ENCODE measurements at regions not wholly inside any gene's neighbourhood (a gene's known extent, or its start where the extent isn't known, plus 50 kb on each side); places are given as distances from the start of the nearest gene placed in this dataset.

DNA sequence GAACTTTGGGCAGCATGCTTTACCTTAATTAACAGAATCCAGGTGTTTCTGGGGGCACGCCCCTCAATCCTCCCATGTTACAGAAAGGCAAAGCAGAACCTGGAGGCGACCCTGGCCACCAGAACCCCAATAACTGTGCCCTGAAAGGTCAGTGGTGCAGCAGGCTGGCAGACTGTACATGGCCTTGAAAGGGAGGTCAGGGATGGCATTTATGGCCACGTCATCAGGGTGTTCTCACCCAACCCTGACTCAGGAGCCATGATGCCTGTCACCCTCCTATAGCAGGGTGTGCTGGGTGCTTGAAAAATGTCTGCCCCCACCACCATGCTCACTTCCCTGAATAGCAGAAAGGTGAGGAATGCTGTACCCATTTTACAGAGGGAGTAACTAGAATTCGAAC, 177.7 kb downstream of the TMEM132E start:
- Histone ChIP-seq H4K20me1 (ENCODE audit: insufficient read depth) (no peaks in the 10 kb centered on the region), H3K9me2 (ENCODE audit: insufficient read depth, low read length) (no peaks in the 10 kb centered on the region), H3F3A (ENCODE audit: insufficient read depth, low read length, poor library complexity, severe bottlenecking) (no peaks in the 10 kb centered on the region), H3K27ac (ENCODE audit: low read length) (no peak overlapping the region), H3K4me3 (ENCODE audit: low read length) (no peak overlapping the region), H3K36me3 (ENCODE audit: insufficient read depth, low read length) (no peaks in the 10 kb centered on the region), H3K79me2 (replicated peaks; ENCODE audit: insufficient read depth, low read length) (no peaks in the 10 kb centered on the region), H3K9me3 (ENCODE audit: low read length) (no peaks in the 10 kb centered on the region), H3K27me3 (ENCODE audit: insufficient read depth, low read depth, low read length) (no peaks in the 10 kb centered on the region), H2AFZ (ENCODE audit: low read depth, low read length) (no peak overlapping the region), H3K9ac (ENCODE audit: low read length) (no peak overlapping the region), H3K4me2 (ENCODE audit: low read length) (no peak overlapping the region)
- TF ChIP-seq, protein P1, sequence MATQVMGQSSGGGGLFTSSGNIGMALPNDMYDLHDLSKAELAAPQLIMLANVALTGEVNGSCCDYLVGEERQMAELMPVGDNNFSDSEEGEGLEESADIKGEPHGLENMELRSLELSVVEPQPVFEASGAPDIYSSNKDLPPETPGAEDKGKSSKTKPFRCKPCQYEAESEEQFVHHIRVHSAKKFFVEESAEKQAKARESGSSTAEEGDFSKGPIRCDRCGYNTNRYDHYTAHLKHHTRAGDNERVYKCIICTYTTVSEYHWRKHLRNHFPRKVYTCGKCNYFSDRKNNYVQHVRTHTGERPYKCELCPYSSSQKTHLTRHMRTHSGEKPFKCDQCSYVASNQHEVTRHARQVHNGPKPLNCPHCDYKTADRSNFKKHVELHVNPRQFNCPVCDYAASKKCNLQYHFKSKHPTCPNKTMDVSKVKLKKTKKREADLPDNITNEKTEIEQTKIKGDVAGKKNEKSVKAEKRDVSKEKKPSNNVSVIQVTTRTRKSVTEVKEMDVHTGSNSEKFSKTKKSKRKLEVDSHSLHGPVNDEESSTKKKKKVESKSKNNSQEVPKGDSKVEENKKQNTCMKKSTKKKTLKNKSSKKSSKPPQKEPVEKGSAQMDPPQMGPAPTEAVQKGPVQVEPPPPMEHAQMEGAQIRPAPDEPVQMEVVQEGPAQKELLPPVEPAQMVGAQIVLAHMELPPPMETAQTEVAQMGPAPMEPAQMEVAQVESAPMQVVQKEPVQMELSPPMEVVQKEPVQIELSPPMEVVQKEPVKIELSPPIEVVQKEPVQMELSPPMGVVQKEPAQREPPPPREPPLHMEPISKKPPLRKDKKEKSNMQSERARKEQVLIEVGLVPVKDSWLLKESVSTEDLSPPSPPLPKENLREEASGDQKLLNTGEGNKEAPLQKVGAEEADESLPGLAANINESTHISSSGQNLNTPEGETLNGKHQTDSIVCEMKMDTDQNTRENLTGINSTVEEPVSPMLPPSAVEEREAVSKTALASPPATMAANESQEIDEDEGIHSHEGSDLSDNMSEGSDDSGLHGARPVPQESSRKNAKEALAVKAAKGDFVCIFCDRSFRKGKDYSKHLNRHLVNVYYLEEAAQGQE (IDR thresholded peaks at IDR 0.05; ENCODE audit: borderline replicate concordance): no peak
- no peak for TF ChIP-seq MXI1 (conservative IDR thresholded peaks at IDR 0.05; ENCODE audit: poor library complexity, severe bottlenecking)
- TF ChIP-seq EZH2 (IDR thresholded peaks at IDR 0.05; ENCODE audit: borderline replicate concordance, insufficient read depth, low read length, poor library complexity, severe bottlenecking): no peak
- TF ChIP-seq SMC3 (conservative IDR thresholded peaks at IDR 0.05; ENCODE audit: poor library complexity): no peak
- TF ChIP-seq, protein P2, sequence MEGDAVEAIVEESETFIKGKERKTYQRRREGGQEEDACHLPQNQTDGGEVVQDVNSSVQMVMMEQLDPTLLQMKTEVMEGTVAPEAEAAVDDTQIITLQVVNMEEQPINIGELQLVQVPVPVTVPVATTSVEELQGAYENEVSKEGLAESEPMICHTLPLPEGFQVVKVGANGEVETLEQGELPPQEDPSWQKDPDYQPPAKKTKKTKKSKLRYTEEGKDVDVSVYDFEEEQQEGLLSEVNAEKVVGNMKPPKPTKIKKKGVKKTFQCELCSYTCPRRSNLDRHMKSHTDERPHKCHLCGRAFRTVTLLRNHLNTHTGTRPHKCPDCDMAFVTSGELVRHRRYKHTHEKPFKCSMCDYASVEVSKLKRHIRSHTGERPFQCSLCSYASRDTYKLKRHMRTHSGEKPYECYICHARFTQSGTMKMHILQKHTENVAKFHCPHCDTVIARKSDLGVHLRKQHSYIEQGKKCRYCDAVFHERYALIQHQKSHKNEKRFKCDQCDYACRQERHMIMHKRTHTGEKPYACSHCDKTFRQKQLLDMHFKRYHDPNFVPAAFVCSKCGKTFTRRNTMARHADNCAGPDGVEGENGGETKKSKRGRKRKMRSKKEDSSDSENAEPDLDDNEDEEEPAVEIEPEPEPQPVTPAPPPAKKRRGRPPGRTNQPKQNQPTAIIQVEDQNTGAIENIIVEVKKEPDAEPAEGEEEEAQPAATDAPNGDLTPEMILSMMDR (IDR thresholded peaks at IDR 0.05; ENCODE audit: poor library complexity, severe bottlenecking): no peak
- no peak for TF ChIP-seq TAF1 (IDR thresholded peaks at IDR 0.05; ENCODE audit: low read depth)
- no peak for TF ChIP-seq RAD21 (conservative IDR thresholded peaks at IDR 0.05)
- no peak for TF ChIP-seq POLR2AphosphoS5 (IDR thresholded peaks at IDR 0.05)
- no peak for TF ChIP-seq EP300 (conservative IDR thresholded peaks at IDR 0.05; ENCODE audit: poor library complexity, severe bottlenecking)

DNA sequence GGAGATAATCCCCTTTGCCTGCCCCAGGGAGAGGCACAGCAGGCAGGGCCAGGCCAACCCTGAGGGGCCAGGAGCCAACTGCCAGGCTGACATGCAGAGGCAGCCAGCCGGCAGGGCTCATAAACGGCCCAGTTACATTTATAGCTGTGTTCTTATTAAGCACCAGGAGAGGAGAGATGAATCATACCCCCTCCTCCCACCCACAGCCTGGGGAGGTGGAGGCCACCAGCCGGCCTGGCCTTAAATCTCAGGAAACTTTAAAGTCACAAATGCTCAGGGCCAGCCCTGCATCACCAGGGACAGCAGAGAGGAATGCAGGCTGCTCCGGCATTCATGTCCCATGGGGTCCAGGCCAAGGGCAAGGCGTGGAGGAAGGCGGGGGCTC, 177.2 kb downstream of the TMEM132E start:
- H3K79me2 ChIP-seq (replicated peaks; ENCODE audit: insufficient read depth, low read length): no peaks in the 10 kb centered on the region
- no peak overlapping the region for H3K4me3 ChIP-seq (ENCODE audit: low read length)
- no peaks in the 10 kb centered on the region for H3K9me2 ChIP-seq (ENCODE audit: insufficient read depth, low read length)
- H3K4me2 ChIP-seq (ENCODE audit: low read length): no peak overlapping the region
- no peaks in the 10 kb centered on the region for H3K27me3 ChIP-seq (ENCODE audit: insufficient read depth, low read depth, low read length)
- no peaks in the 10 kb centered on the region for H3K9me3 ChIP-seq (ENCODE audit: low read length)
- H3K36me3 ChIP-seq (ENCODE audit: insufficient read depth, low read length): no peaks in the 10 kb centered on the region
- no peaks in the 10 kb centered on the region for H3F3A ChIP-seq (ENCODE audit: insufficient read depth, low read length, poor library complexity, severe bottlenecking)
- no peak overlapping the region for H2AFZ ChIP-seq (ENCODE audit: low read depth, low read length)
- no peak for TF ChIP-seq EZH2 (IDR thresholded peaks at IDR 0.05; ENCODE audit: borderline replicate concordance, insufficient read depth, low read length, poor library complexity, severe bottlenecking)
- TF ChIP-seq SMC3 (conservative IDR thresholded peaks at IDR 0.05; ENCODE audit: poor library complexity): no peak
- TF ChIP-seq MXI1 (conservative IDR thresholded peaks at IDR 0.05; ENCODE audit: poor library complexity, severe bottlenecking): no peak
- TF ChIP-seq RAD21 (conservative IDR thresholded peaks at IDR 0.05): no peak
- TF ChIP-seq TAF1 (IDR thresholded peaks at IDR 0.05; ENCODE audit: low read depth): no peak
- no peak for TF ChIP-seq EP300 (conservative IDR thresholded peaks at IDR 0.05; ENCODE audit: poor library complexity, severe bottlenecking)
- TF ChIP-seq POLR2AphosphoS5 (IDR thresholded peaks at IDR 0.05): no peak
- TF ChIP-seq, protein P1 (IDR thresholded peaks at IDR 0.05; ENCODE audit: borderline replicate concordance): no peak
- TF ChIP-seq, protein P2 (IDR thresholded peaks at IDR 0.05; ENCODE audit: poor library complexity, severe bottlenecking): no peak
- no peaks in the 10 kb centered on the region for H4K20me1 ChIP-seq (ENCODE audit: insufficient read depth)
- no peak overlapping the region for H3K9ac ChIP-seq (ENCODE audit: low read length)
- H3K27ac ChIP-seq (ENCODE audit: low read length): no peak overlapping the region

Measured in neural cell (in vitro differentiated cells).